NOMO-1 treated with dmso at 0.1 percent for 144 hours (cell line): ENCODE measurements at regions not wholly inside any gene's neighbourhood (a gene's known extent, or its start where the extent isn't known, plus 50 kb on each side); places are given as distances from the start of the nearest gene placed in this dataset.
"Not testable (repeated sequence)": the region's sequence is repeated elsewhere in the genome, so short reads cannot be mapped to it uniquely, and the experiment has no call there.

Experiments used
- DNase-seq: peaks from one replicate; lab custom pipeline; 2025; ENCODE audit not compliant: unreplicated experiment; lab: John Stamatoyannopoulos, UW

- no peak for DNase-seq
Measured at GRCh38 chr2:136331226-136331625, 213.3 kb upstream of the CXCR4 start.

- DNase-seq: no peak
Measured at GRCh38 chr2:136328207-136328795, 210.4 kb upstream of the CXCR4 start.

GRCh38 chr2:136327162-136327852, 209.4 kb upstream of the CXCR4 start:
- no peak for DNase-seq

- DNase-seq: no peak
Measured at GRCh38 chr2:136325844-136326331, 207.9 kb upstream of the CXCR4 start.

DNA sequence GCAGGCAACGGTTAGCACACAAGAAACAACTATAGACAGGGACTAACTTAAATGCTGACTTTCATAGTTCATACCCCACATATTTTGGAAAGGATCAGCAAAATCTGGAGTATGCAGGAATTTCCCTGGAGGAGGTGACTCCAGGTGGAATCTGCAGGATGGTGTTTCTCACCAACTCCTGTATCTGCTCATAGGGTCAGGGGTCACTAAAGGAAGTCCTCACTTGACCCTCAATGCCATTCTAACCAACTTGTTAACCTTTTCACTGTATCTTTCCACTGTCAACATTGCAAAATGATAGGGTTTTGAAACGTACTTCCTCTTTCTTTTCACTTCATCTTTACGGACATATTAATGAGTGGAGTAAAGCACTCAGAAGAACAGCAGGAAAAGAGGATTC, 207.0 kb upstream of the CXCR4 start:
- peak; percentile 61 for DNase-seq

DNA sequence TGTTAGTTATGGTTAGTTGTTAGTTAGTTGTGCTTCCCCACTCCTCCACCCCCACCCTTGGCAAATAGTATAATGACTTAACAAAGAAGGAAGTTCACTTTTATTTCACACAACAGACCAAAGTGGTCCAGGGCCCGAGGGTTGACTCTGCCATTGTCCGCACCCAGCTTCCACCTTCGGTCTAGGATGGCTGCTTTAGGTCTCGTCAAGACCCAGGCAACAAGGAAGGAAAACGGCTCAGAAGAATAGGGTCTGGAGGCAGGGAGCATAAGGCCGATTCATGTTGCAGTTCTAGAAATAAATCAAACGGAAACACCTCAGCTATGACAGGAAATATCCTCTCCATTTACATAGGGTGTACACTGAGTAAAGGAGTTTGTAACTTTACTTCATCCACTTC, 206.0 kb upstream of the CXCR4 start:
- no peak for DNase-seq

DNA sequence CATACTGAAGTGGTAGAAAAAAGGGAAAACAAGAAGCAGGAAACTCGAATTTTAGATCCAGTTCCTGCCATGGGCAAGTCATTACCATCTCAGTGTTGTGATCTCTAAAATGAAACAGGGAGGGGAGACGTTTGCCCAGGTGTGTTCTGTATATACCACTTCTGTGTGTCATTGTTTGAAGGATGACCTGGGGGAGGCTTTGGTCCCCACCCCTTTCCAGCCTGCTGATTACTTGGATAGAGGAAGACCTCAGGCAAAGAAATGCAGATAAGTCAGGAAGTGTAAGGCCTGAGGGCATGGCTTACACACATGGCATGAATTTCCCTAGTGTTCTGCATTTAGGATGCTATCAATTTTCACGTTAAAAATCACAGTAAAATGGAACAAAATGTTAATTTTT, 205.2 kb upstream of the CXCR4 start:
- DNase-seq: no peak

DNA sequence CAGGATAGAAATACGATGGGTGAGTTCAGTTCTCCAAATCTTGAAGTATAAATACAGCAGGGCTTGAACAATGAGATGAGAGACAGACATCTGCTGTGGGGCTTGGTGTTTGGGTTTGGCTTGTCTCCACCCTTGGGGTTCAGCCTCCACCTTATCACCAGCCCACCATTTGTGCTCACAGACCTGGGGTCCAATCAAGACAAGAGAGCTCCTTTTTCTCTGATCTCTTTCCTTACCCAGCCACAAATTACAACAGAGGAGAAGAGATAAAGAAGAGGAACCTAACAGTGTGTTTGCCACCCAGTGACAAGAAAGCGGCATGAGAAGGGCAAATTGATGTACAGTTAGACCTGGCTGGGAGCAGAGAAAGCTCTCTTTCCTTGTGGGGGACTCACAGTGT, 204.5 kb upstream of the CXCR4 start:
- no peak for DNase-seq

GRCh38 chr2:136319651-136320050, 201.7 kb upstream of the CXCR4 start:
- DNase-seq: no peak

GRCh38 chr2:136319237-136319636, 201.3 kb upstream of the CXCR4 start:
- DNase-seq: peak; percentile 16

GRCh38 chr2:136314240-136314639, 196.3 kb upstream of the CXCR4 start:
- DNase-seq: no peak

GRCh38 chr2:136312568-136312967, 194.6 kb upstream of the CXCR4 start:
- DNase-seq: not testable (repeated sequence)

DNA sequence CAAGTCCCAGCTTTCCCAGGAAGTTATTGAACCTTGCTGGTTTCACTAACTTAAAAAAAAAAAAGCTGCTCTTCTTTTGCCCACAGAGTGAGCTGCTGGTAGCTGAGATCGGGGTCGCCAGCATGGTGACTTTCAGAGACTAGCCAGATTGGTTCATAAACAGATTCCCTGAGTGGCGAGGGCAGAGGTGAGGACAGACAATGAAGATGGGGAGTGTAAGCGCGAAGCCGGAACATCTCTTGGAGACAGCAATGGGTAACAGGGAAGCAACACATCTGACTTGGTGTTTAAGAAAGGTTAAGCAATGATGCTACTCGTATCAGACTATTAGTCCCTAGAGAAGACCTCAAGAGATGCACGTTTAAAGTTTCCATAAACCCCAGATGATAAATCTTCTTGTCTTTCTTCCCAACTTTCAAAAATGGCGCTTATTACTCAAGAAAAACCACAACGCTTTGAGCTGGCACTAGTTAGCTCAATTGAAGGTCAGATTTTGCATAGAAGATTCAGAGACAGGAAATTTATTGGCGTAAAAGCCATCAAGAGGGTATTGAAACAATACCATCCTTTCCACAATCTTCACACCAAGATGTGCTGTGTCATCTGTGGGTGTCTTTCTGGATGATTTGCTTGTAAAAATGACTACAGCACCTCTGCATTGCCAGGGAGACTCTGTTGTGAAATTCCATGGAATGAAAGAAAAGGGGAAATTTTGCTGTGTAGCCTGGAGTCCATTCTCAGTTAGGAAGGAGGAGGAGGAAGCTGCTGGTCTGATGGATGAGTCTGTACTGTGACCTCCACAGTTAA, 193.1 kb upstream of the CXCR4 start:
- DNase-seq: peak; percentile 48

- DNase-seq: no peak
Measured at GRCh38 chr2:136310005-136310495, 192.1 kb upstream of the CXCR4 start.

GRCh38 chr2:136308611-136309010, 190.7 kb upstream of the CXCR4 start:
- no peak for DNase-seq

DNA sequence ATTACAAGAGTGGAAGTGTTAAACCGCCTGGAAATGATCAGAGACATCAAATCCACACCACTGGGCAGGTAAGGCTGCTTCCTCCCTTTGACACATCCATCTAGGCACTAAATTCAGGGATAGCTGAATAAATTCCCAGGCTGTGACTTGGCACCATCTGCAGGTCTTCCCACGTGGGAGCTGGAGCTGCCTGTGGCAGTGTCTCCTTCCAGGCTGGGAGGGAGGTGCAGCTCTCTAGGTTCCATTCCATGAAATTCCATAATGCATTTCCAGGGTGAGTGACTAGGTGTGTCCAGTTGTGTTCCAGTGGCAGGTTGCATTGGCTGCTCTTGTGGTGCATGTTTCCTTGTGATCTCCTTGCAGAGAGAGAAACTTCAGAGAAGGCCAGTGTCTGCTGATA, 188.9 kb upstream of the CXCR4 start:
- no peak for DNase-seq

DNA sequence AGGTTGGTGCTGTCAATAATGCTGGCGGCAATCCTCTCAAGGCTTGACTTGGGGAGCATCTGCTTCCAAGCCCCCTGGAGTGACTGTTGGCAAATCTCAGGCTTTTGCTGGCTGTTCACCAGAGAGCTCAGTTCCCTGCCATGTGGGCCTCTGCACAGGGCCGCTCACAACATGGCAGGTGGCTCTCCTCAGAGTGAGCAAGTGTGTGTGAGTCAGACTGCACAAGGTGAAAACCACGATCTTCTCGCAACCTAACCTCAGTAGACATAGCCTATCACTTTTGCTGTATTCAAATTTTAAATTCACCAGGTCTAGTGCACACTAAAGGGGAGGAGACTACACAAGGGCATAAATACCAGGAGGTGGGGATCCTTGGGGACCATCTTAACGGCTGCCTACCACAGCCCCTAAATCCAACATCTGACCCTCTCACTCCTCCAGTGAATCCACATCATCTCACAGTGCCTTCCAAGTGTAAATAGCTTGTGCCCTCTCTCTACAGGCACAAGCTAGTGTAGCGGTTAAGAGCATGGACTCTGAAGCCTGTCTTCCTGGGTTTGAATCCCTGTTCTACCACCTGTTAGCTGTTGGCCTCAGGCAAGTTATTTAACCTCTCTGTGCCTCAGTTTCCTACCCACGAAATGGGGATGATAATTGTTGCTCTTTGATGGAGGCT, 187.7 kb upstream of the CXCR4 start:
- DNase-seq: no peak

GRCh38 chr2:136301006-136301405, 183.1 kb upstream of the CXCR4 start:
- no peak for DNase-seq

- DNase-seq: no peak
Measured at GRCh38 chr2:136298631-136299030, 180.7 kb upstream of the CXCR4 start.

DNA sequence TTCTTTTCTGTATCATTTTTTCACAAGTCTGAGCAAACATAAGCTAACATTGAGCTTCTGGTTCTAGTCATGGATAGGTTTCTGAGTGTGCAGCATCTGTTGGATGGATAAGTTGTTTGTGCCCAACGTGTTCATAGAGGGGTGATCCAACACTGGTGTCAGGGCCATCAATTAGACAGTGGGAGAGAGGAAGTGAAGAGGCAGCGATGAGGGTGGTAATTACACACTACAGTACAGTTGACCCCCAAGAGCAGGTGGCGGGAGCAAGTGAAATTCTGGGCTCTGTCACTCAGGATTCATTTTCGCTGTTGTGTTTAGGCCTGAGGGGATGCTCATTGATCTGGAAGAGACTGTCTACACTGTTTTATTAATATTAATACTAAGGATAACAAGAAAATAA, 180.0 kb upstream of the CXCR4 start:
- no peak for DNase-seq

GRCh38 chr2:136297312-136297711, 179.4 kb upstream of the CXCR4 start:
- DNase-seq: no peak
